ENCODE measurements at regions not wholly inside any gene's neighbourhood (a gene's known extent, or its start where the extent isn't known, plus 50 kb on each side); places are given as distances from the start of the nearest gene placed in this dataset.

DNA sequence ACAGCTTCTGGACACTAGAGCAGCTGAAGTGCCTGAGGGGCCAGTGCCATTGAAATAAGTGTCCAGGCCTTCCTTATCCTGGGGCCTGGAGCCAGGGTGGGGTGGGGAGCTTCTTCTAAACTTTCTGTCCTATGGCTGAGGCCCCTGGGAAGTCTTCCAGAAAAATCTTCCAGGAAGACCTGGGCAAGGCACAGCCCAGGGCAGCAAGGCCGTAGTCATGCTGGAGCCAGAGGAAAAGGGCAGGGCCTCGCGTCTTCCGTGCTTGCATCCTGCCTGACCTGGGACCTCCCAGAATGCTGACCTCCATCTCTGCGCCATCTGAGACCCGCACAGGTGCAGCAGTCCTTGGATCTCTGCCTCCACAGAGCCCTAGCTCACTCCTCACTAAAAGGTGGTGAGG, 96.7 kb upstream of the SLC44A3 start:
- no peaks in the 10 kb centered on the region for H3K27me3 Mint-ChIP-seq (ENCODE audit: insufficient read depth)
- DNase-seq: no peak
- Histone ChIP-seq H3K9me3 (ENCODE audit: control insufficient read depth, low read length) (no peaks in the 10 kb centered on the region), H3K4me3 (ENCODE audit: low read length) (no peak overlapping the region), H3K9ac (ENCODE audit: extremely low read depth, low read length, poor library complexity, severe bottlenecking) (no peak overlapping the region), H3K36me3 (ENCODE audit: control insufficient read depth, insufficient read depth, low read length) (no peaks in the 10 kb centered on the region), H3K4me1 (ENCODE audit: control insufficient read depth, insufficient read depth, low read length) (peaks cover 4% of the 10 kb centered on the region), H3K27me3 (ENCODE audit: control insufficient read depth, insufficient read depth, low read length, poor library complexity, severe bottlenecking) (no peaks in the 10 kb centered on the region), H3K27ac (ENCODE audit: low read depth, low read length) (no peak overlapping the region)
- TF ChIP-seq, protein P1, sequence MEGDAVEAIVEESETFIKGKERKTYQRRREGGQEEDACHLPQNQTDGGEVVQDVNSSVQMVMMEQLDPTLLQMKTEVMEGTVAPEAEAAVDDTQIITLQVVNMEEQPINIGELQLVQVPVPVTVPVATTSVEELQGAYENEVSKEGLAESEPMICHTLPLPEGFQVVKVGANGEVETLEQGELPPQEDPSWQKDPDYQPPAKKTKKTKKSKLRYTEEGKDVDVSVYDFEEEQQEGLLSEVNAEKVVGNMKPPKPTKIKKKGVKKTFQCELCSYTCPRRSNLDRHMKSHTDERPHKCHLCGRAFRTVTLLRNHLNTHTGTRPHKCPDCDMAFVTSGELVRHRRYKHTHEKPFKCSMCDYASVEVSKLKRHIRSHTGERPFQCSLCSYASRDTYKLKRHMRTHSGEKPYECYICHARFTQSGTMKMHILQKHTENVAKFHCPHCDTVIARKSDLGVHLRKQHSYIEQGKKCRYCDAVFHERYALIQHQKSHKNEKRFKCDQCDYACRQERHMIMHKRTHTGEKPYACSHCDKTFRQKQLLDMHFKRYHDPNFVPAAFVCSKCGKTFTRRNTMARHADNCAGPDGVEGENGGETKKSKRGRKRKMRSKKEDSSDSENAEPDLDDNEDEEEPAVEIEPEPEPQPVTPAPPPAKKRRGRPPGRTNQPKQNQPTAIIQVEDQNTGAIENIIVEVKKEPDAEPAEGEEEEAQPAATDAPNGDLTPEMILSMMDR (conservative IDR thresholded peaks at IDR 0.05): no peak
- H3K4me3 Mint-ChIP-seq: no peak overlapping the region
- H3K36me3 Mint-ChIP-seq (ENCODE audit: low read depth): no peaks in the 10 kb centered on the region
- WGBS, 2 experiments (ENCODE audit: insufficient coverage in 1 of 2, insufficient read length in 1 of 2): 85 to 93% methylated on average over 2 to 6 of the region's 6 CpGs
- peaks cover 4% of the 10 kb centered on the region for H3K4me1 Mint-ChIP-seq
- H3K27ac Mint-ChIP-seq: no peak overlapping the region
- H3K9me3 Mint-ChIP-seq: no peaks in the 10 kb centered on the region

DNA sequence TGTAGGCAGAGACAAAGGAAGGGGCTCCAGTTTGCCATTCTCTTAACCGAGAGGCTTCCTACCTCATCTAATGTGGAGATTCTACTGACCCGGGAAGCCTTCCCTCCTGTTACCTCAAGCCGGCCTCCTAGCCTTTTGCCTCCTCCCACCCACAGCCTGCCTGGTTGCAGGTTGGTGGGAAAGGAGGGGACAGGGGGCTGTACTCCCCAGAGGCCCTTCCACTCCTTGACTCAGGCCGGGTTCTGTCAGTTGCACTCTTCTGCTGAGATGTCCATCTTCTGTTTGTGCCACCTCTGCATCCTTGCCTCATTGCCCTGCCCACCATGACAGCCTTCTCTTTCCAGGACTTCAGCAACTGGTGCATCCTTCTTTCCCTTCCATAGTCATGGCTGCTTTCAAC, 98.0 kb upstream of the SLC44A3 start:
- Mint-ChIP-seq H3K27ac (no peak overlapping the region), H3K4me3 (no peak overlapping the region), H3K9me3 (no peaks in the 10 kb centered on the region), H3K27me3 (ENCODE audit: insufficient read depth) (no peaks in the 10 kb centered on the region), H3K4me1 (peaks cover 3% of the 10 kb centered on the region), H3K36me3 (ENCODE audit: low read depth) (no peaks in the 10 kb centered on the region)
- Histone ChIP-seq H3K36me3 (ENCODE audit: control insufficient read depth, insufficient read depth, low read length) (no peaks in the 10 kb centered on the region), H3K27me3 (ENCODE audit: control insufficient read depth, insufficient read depth, low read length, poor library complexity, severe bottlenecking) (no peaks in the 10 kb centered on the region), H3K4me1 (ENCODE audit: control insufficient read depth, insufficient read depth, low read length) (peaks cover 2% of the 10 kb centered on the region), H3K9me3 (ENCODE audit: control insufficient read depth, low read length) (no peaks in the 10 kb centered on the region), H3K9ac (ENCODE audit: extremely low read depth, low read length, poor library complexity, severe bottlenecking) (no peak overlapping the region), H3K4me3 (ENCODE audit: low read length) (no peak overlapping the region), H3K27ac (ENCODE audit: low read depth, low read length) (no peak overlapping the region)
- no peak for DNase-seq
- WGBS, 2 experiments (ENCODE audit: insufficient coverage in 1 of 2, insufficient read length in 1 of 2): 100% methylated on average over 1 to 3 of the region's 4 CpGs
- TF ChIP-seq, protein P1 (conservative IDR thresholded peaks at IDR 0.05): no peak

- Histone ChIP-seq H3K9me3 (ENCODE audit: control insufficient read depth, low read length) (no peaks in the 10 kb centered on the region), H3K4me1 (ENCODE audit: control insufficient read depth, insufficient read depth, low read length) (no peaks in the 10 kb centered on the region), H3K36me3 (ENCODE audit: control insufficient read depth, insufficient read depth, low read length) (no peaks in the 10 kb centered on the region), H3K9ac (ENCODE audit: extremely low read depth, low read length, poor library complexity, severe bottlenecking) (no peak overlapping the region), H3K27me3 (ENCODE audit: control insufficient read depth, insufficient read depth, low read length, poor library complexity, severe bottlenecking) (no peaks in the 10 kb centered on the region), H3K27ac (ENCODE audit: low read depth, low read length) (no peak overlapping the region), H3K4me3 (ENCODE audit: low read length) (no peak overlapping the region)
- H3K4me3 Mint-ChIP-seq: no peak overlapping the region
- H3K27ac Mint-ChIP-seq: no peak overlapping the region
- H3K4me1 Mint-ChIP-seq: no peaks in the 10 kb centered on the region
- WGBS, 2 experiments (ENCODE audit: insufficient coverage in 1 of 2, insufficient read length in 1 of 2): 86 to 92% methylated on average over 7 of the region's 7 CpGs
- no peaks in the 10 kb centered on the region for H3K27me3 Mint-ChIP-seq (ENCODE audit: insufficient read depth)
- no peaks in the 10 kb centered on the region for H3K9me3 Mint-ChIP-seq
- no peak for DNase-seq
- TF ChIP-seq, protein P1 (conservative IDR thresholded peaks at IDR 0.05): no peak
- H3K36me3 Mint-ChIP-seq (ENCODE audit: low read depth): no peaks in the 10 kb centered on the region
Measured at GRCh38 chr1:94721240-94721639, 98.9 kb upstream of the SLC44A3 start.

Measured in endodermal cell (in vitro differentiated cells).